ENCODE measurements at regions not wholly inside any gene's neighbourhood (a gene's known extent, or its start where the extent isn't known, plus 50 kb on each side); places are given as distances from the start of the nearest gene placed in this dataset.

- TF ChIP-seq, protein P1, sequence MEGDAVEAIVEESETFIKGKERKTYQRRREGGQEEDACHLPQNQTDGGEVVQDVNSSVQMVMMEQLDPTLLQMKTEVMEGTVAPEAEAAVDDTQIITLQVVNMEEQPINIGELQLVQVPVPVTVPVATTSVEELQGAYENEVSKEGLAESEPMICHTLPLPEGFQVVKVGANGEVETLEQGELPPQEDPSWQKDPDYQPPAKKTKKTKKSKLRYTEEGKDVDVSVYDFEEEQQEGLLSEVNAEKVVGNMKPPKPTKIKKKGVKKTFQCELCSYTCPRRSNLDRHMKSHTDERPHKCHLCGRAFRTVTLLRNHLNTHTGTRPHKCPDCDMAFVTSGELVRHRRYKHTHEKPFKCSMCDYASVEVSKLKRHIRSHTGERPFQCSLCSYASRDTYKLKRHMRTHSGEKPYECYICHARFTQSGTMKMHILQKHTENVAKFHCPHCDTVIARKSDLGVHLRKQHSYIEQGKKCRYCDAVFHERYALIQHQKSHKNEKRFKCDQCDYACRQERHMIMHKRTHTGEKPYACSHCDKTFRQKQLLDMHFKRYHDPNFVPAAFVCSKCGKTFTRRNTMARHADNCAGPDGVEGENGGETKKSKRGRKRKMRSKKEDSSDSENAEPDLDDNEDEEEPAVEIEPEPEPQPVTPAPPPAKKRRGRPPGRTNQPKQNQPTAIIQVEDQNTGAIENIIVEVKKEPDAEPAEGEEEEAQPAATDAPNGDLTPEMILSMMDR (IDR thresholded peaks at IDR 0.05; ENCODE audit: low read depth, low read length, missing control alignments) = no peak
- H3K4me3 ChIP-seq (replicated peaks; ENCODE audit: low read depth, low read length) = no peak overlapping the region
- DNase-seq (ENCODE audit: extremely low read depth, low read depth) = no peak
Observed at GRCh38 chr22:49433717-49434611, 393.7 kb downstream of the BRD1 start.

DNA sequence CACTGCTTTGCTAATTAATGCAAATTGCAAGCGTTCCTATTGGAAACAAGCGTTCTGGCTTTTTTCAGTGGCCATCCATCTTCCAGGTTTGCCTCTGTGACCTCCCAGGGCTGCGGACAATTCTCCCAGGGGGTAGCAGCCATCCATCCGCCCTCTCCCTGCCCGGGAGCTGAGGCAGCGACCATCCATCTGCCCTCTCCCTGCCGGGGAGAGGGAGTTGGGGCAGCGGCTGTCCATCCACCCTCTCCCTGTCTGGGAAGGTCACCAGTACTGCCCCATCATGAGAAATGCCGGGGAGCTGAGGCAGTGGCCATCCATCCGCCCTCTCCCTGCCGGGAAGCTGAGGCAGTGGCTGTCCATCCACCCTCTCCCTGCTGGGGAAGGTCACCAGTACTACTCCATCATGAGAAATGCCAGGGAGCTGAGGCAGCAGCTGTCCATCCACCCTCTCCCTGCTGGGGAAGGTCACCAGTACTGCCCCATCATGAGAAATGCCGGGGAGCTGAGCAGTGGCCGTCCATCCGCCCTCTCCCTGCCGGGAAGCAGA is 394.7 kb downstream of the BRD1 start:
- H3K4me3 ChIP-seq (replicated peaks; ENCODE audit: low read depth, low read length) = no peak overlapping the region

GRCh38 chr22:49432211-49432896 is 395.3 kb downstream of the BRD1 start:
- DNase-seq (ENCODE audit: extremely low read depth, low read depth) = no peak
- H3K4me3 ChIP-seq (replicated peaks; ENCODE audit: low read depth, low read length) = no peak overlapping the region
- TF ChIP-seq, protein P1 (IDR thresholded peaks at IDR 0.05; ENCODE audit: low read depth, low read length, missing control alignments) = no peak

More for the DNA sequence above, 394.7 kb downstream of the BRD1 start:
- TF ChIP-seq, protein P1 (IDR thresholded peaks at IDR 0.05; ENCODE audit: low read depth, low read length, missing control alignments) = no peak
- no peak for DNase-seq (ENCODE audit: extremely low read depth, low read depth)

GRCh38 chr22:49431551-49431950 is 396.1 kb downstream of the BRD1 start:
- H3K4me3 ChIP-seq (replicated peaks; ENCODE audit: low read depth, low read length) = no peak overlapping the region
- TF ChIP-seq, protein P1 (IDR thresholded peaks at IDR 0.05; ENCODE audit: low read depth, low read length, missing control alignments) = no peak
- DNase-seq (ENCODE audit: extremely low read depth, low read depth) = no peak

- no peak for DNase-seq (ENCODE audit: extremely low read depth, low read depth)
- TF ChIP-seq, protein P1 (IDR thresholded peaks at IDR 0.05; ENCODE audit: low read depth, low read length, missing control alignments) = no peak
- no peak overlapping the region for H3K4me3 ChIP-seq (replicated peaks; ENCODE audit: low read depth, low read length)
Observed at GRCh38 chr22:49429066-49429465, 398.6 kb downstream of the BRD1 start.

DNA sequence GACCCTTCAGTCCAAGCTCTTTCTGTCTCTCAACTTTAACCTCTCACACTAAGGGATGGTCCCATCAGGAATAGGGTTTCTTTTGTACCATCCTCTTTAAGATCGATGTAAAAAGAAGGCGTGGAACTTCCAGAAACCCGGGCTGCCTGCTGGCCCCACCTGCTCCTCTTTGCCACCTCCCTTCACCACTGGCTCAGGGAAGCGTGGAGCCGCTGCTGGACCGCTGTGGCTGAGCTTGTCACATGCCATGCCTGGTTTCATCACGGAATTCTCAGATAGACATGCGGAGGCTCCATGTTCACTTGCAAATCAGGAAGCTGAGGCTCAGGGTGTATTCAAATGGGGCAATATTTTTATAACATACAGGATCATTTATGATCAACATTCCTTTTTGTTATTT is 399.7 kb downstream of the BRD1 start:
- DNase-seq (ENCODE audit: extremely low read depth, low read depth) = no peak
- H3K4me3 ChIP-seq (replicated peaks; ENCODE audit: low read depth, low read length) = no peak overlapping the region
- TF ChIP-seq, protein P1 (IDR thresholded peaks at IDR 0.05; ENCODE audit: low read depth, low read length, missing control alignments) = no peak
